CD4-positive, alpha-beta T cell treated with Interferon alpha-2 for 1 hour (primary cell): ENCODE measurements at regions not wholly inside any gene's neighbourhood (a gene's known extent, or its start where the extent isn't known, plus 50 kb on each side); places are given as distances from the start of the nearest gene placed in this dataset.

Source experiments
- DNase-seq, 2 donors: peaks; one replicate each; pipeline ENCODE4 v3.0.0-alpha.2; 2020 to 2022

DNA sequence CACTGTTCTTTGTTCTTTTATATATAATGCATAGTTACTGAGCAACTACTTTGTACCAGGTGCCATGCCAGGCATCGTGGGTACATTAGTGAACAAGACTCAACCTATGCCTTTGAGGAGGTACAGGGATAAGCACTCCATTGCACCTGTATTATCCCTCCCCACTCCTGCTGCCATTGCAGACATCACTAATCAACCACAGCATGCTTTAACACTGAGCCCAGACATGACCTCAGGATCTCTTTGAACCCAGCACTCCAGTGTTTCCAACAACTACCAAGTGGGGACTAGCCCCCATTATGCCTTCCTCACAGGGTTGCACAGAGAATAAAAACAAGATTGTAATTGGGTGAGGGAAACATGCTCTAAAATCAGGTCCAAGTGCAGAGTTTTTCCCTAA is 60.5 kb upstream of the COL13A1 start:
- no peak for DNase-seq

GRCh38 chr10:69741671-69742355 is 59.9 kb upstream of the COL13A1 start:
- no peak for DNase-seq

DNA sequence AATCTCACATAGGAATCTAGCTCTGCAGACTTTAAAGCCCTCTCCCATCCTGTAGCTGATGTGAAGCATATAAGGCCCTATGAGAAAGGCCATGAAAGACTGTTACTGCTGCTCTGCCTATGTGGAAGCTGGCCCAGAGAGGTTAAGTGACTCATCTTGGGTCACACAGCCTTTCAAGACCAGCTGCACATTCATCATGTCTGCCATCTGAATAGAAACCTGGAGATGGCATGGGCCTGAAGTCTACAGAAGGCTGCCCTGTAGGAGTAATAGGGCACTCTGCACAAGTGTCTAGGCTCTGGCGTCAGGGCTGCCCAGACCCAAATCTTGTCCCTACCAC is 59.4 kb upstream of the COL13A1 start:
- no peak for DNase-seq

GRCh38 chr10:69742928-69743602 is 58.6 kb upstream of the COL13A1 start:
- DNase-seq: no peak

GRCh38 chr10:69744971-69745370 is 56.7 kb upstream of the COL13A1 start:
- no peak for DNase-seq

DNA sequence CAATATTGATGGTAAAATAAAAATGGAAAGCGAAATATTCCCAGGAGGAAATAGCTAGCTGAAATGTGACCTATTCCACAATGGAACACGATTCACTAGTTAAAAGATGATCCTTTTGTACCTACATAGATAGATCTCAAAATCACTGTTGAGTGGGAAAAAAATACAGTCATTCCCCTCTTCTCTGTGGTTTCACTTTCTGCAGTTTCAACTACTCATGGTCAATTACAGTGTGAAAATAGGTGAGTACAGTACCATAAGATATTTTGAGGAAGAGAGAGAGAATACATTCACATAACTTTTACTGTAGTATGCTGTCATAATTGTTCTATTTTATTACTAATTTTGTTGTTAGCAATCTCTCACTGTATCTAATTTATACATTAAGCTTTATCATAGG is 56.0 kb upstream of the COL13A1 start:
- no peak for DNase-seq

GRCh38 chr10:69747179-69747578 is 54.5 kb upstream of the COL13A1 start:
- DNase-seq: no peak

GRCh38 chr10:69748621-69749020 is 53.1 kb upstream of the COL13A1 start:
- DNase-seq: no peak

- DNase-seq: no peak
These were observed 52.3 kb upstream of the COL13A1 start for GRCh38 chr10:69749178-69750010.

DNA sequence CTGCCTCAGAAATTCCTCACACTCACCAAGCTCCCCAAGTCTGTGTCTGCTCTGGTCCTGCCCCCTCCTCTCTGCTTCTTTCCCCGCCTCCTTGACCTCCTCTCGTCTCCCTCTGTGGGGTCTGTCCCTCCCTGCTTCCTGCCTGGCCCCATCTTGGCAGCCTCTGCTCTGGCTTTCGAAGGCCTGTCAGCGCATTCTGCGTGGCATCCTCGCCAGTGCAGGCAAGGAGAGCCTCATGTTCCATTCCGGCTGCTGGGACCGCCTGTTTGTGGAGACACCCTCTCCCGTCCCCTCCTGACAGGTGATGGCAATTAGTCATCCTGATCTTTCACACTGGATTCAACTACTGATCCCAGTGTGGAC is 51.7 kb upstream of the COL13A1 start:
- no peak for DNase-seq

DNA sequence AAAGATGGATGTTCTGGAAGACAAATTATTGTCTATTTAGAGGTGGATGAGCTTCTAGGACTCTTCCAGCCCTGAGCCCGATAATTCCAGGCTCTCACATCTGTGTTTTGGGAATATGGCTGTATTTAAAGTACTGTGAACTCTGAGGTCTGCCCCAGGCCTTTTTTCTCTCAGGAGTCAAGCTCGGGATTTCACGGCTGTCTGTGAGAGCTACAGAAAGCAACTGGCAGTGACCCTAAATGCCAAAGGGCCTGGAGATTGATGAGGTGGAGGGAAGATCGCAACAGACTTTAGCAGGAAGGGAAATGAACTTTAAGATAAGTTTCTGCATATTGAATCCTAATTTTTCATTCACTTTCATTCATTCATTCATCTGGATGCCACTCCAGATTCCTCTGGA is 51.0 kb upstream of the COL13A1 start:
- DNase-seq: no peak

- no peak for DNase-seq
These were observed 50.5 kb upstream of the COL13A1 start for GRCh38 chr10:69751214-69751613.
